ENCODE measurements at regions not wholly inside any gene's neighbourhood (a gene's known extent, or its start where the extent isn't known, plus 50 kb on each side); places are given as distances from the start of the nearest gene placed in this dataset.

- Histone ChIP-seq H3K9me3 (ENCODE audit: low read depth) (peaks cover 5% of the 10 kb centered on the region), H3K27me3 (no peaks in the 10 kb centered on the region), H4K20me1 (ENCODE audit: low read depth) (no peaks in the 10 kb centered on the region), H3F3A (ENCODE audit: low read depth) (no peaks in the 10 kb centered on the region), H3K27ac (no peak overlapping the region), H2AFZ (replicated peaks) (no peak overlapping the region), H3K9ac (no peak overlapping the region), H3K4me1 (no peaks in the 10 kb centered on the region), H3K4me3 (no peak overlapping the region), H3K4me2 (no peak overlapping the region), H3K79me2 (ENCODE audit: low read depth) (no peaks in the 10 kb centered on the region), H3K36me3 (no peaks in the 10 kb centered on the region)
- no peaks in the 10 kb centered on the region for H3K36me3 Mint-ChIP-seq
- no peak for DNase-seq (ENCODE audit: low spot score)
- no peak overlapping the region for H3K27ac Mint-ChIP-seq
- peaks cover 5% of the 10 kb centered on the region for H3K9me3 Mint-ChIP-seq
- H3K4me1 Mint-ChIP-seq = no peaks in the 10 kb centered on the region
- no peak overlapping the region for H3K4me3 Mint-ChIP-seq
- H3K27me3 Mint-ChIP-seq (ENCODE audit: insufficient read depth, low read depth) = peaks cover 8% of the 10 kb centered on the region
- no peak for TF ChIP-seq CTCF (IDR thresholded peaks at IDR 0.05)
- no peak for TF ChIP-seq EZH2phosphoT487 (IDR thresholded peaks at IDR 0.05)
- no peak for TF ChIP-seq EZH2 (IDR thresholded peaks at IDR 0.05)
Observed at GRCh38 chr3:69448877-69449276, 63.0 kb upstream of the FRMD4B start.

GRCh38 chr3:69446402-69447072, 60.6 kb upstream of the FRMD4B start:
- Histone ChIP-seq H3K79me2 (ENCODE audit: low read depth) (no peaks in the 10 kb centered on the region), H2AFZ (replicated peaks) (no peak overlapping the region), H3K36me3 (no peaks in the 10 kb centered on the region), H3K27ac (no peak overlapping the region), H3K4me2 (no peak overlapping the region), H3K27me3 (no peaks in the 10 kb centered on the region), H3K4me1 (no peaks in the 10 kb centered on the region), H4K20me1 (ENCODE audit: low read depth) (no peaks in the 10 kb centered on the region), H3K9ac (no peak overlapping the region), H3K9me3 (ENCODE audit: low read depth) (peaks cover 5% of the 10 kb centered on the region), H3K4me3 (no peak overlapping the region), H3F3A (ENCODE audit: low read depth) (no peaks in the 10 kb centered on the region)
- peaks cover 3% of the 10 kb centered on the region for H3K27me3 Mint-ChIP-seq (ENCODE audit: insufficient read depth, low read depth)
- peaks cover 7% of the 10 kb centered on the region for H3K9me3 Mint-ChIP-seq
- H3K4me3 Mint-ChIP-seq = no peak overlapping the region
- H3K36me3 Mint-ChIP-seq = no peaks in the 10 kb centered on the region
- peak overlapping the region; percentile 50 for H3K27ac Mint-ChIP-seq
- H3K4me1 Mint-ChIP-seq = peaks cover 10% of the 10 kb centered on the region
- TF ChIP-seq CTCF (IDR thresholded peaks at IDR 0.05) = no peak
- no peak for TF ChIP-seq EZH2phosphoT487 (IDR thresholded peaks at IDR 0.05)
- TF ChIP-seq EZH2 (IDR thresholded peaks at IDR 0.05) = no peak
- no peak for DNase-seq (ENCODE audit: low spot score)

GRCh38 chr3:69445498-69445897, 59.6 kb upstream of the FRMD4B start:
- H3K79me2 ChIP-seq (ENCODE audit: low read depth) = no peaks in the 10 kb centered on the region
- H3K27me3 ChIP-seq = no peaks in the 10 kb centered on the region
- no peak overlapping the region for H3K4me3 Mint-ChIP-seq
- H3K9me3 ChIP-seq (ENCODE audit: low read depth) = peaks cover 5% of the 10 kb centered on the region
- H3K27me3 Mint-ChIP-seq (ENCODE audit: insufficient read depth, low read depth) = no peaks in the 10 kb centered on the region
- no peaks in the 10 kb centered on the region for H3K4me1 ChIP-seq
- no peak overlapping the region for H3K27ac ChIP-seq
- no peak overlapping the region for H3K9ac ChIP-seq
- no peaks in the 10 kb centered on the region for H3K36me3 Mint-ChIP-seq
- H4K20me1 ChIP-seq (ENCODE audit: low read depth) = no peaks in the 10 kb centered on the region
- no peak overlapping the region for H3K27ac Mint-ChIP-seq
- no peak for DNase-seq (ENCODE audit: low spot score)
- H3K4me3 ChIP-seq = no peak overlapping the region
- no peaks in the 10 kb centered on the region for H3K36me3 ChIP-seq
- TF ChIP-seq CTCF (IDR thresholded peaks at IDR 0.05) (no peak), EZH2phosphoT487 (IDR thresholded peaks at IDR 0.05) (no peak), EZH2 (IDR thresholded peaks at IDR 0.05) (no peak)
- H3K4me1 Mint-ChIP-seq = peaks cover 15% of the 10 kb centered on the region
- H3K4me2 ChIP-seq = no peak overlapping the region
- H3F3A ChIP-seq (ENCODE audit: low read depth) = no peaks in the 10 kb centered on the region
- H3K9me3 Mint-ChIP-seq = peaks cover 7% of the 10 kb centered on the region
- H2AFZ ChIP-seq (replicated peaks) = no peak overlapping the region

Measured in neural progenitor cell (in vitro differentiated cells).